IMR-90 (cell line): ENCODE measurements at regions not wholly inside any gene's neighbourhood (a gene's known extent, or its start where the extent isn't known, plus 50 kb on each side); places are given as distances from the start of the nearest gene placed in this dataset.
A peak's percentile ranks its signal among the peaks of the same experiment; 100 is the strongest.

Experiments
- ATAC-seq: fragments of 200-7000 bp; cut with Tn5 transposase; 2 replicates; pipeline ENCODE4 v1.9.1; 2020; ENCODE audit warnings: low read depth, mild to moderate bottlenecking, moderate library complexity
- BruUV-seq: library from RNA; stranded (reverse); fragments of 400-500 nt; replicated peaks from 2 replicates; lab custom pipeline; 2021; lab: Mats Ljungman, UMichigan
- CTCF ChIA-PET: fragments of 300-600 bp; formaldehyde crosslinking; extraction: SDS; loops from one replicate; lab custom pipeline; 2021; ENCODE audit warnings: antibody characterized with exemption; lab: Yijun Ruan, JAX
- POLR2A ChIA-PET: fragments of 300-600 bp; sonication (Branson Sonifier 250); formaldehyde crosslinking; loops from one replicate; lab custom pipeline; 2022; ENCODE audit warnings: antibody characterized with exemption; ENCODE audit not compliant: unreplicated experiment; lab: Charles Lee
- DNase-seq: peaks from one replicate; pipeline ENCODE4 v3.0.0; 2013
- H2AFZ ChIP-seq: replicated peaks from 2 replicates; pipeline ENCODE3; 2013; ENCODE audit warnings: low read length, mild to moderate bottlenecking; ENCODE audit not compliant: poor library complexity
- H2AK5ac ChIP-seq: 2 replicates; pipeline ENCODE4 v1.6.1; 2013; ENCODE audit warnings: low read depth, low read length, inconsistent platforms
- H2AK9ac ChIP-seq: replicated peaks from 2 replicates; pipeline ENCODE3; 2013; ENCODE audit warnings: mild to moderate bottlenecking, low read depth, low read length, moderate library complexity; ENCODE audit not compliant: poor library complexity
- H2BK120ac ChIP-seq: 2 replicates; pipeline ENCODE4 v1.6.1; 2013; ENCODE audit warnings: low read depth, low read length, inconsistent platforms
- H2BK15ac ChIP-seq: 3 replicates; pipeline ENCODE4 v1.6.1; 2013; ENCODE audit warnings: low read depth, low read length, inconsistent platforms
- H2BK20ac ChIP-seq: 2 replicates; pipeline ENCODE4 v1.6.1; 2013; ENCODE audit warnings: low read depth, mild to moderate bottlenecking, inconsistent platforms, low read length, moderate library complexity
- H2BK5ac ChIP-seq: 2 replicates; pipeline ENCODE4 v1.6.1; 2013; ENCODE audit warnings: mild to moderate bottlenecking, low read depth, low read length, inconsistent platforms; ENCODE audit not compliant: poor library complexity, severe bottlenecking
- H3K14ac ChIP-seq: replicated peaks from 2 replicates; pipeline ENCODE4 v1.6.1; 2013; ENCODE audit warnings: low read depth, low read length, inconsistent platforms
- H3K18ac ChIP-seq: 2 replicates; pipeline ENCODE4 v1.6.1; 2013; ENCODE audit warnings: low read depth, low read length, control low read depth
- H3K23ac ChIP-seq: 2 replicates; pipeline ENCODE4 v1.6.1; 2013; ENCODE audit warnings: low read depth, low read length, inconsistent platforms
- H3K27ac ChIP-seq: 2 replicates; pipeline ENCODE4 v1.5.1; 2013; ENCODE audit warnings: mild to moderate bottlenecking, control low read depth, low read length; ENCODE audit not compliant: insufficient read depth
- H3K27me3 ChIP-seq: 2 replicates; pipeline ENCODE4 v1.6.1; 2013; ENCODE audit warnings: low read length; ENCODE audit not compliant: control insufficient read depth, insufficient read depth
- H3K36me3 ChIP-seq: 2 replicates; pipeline ENCODE4 v1.6.1; 2013; ENCODE audit warnings: low read length, mixed read lengths; ENCODE audit not compliant: control insufficient read depth, insufficient read depth
- H3K4ac ChIP-seq: 2 replicates; pipeline ENCODE4 v1.6.1; 2013; ENCODE audit warnings: low read depth, low read length, inconsistent platforms
- H3K4me1 ChIP-seq: 2 replicates; pipeline ENCODE4 v1.6.1; 2013; ENCODE audit warnings: low read length, mixed read lengths; ENCODE audit not compliant: control insufficient read depth, insufficient read depth
- H3K4me2 ChIP-seq: 2 replicates; pipeline ENCODE4 v1.6.1; 2013; ENCODE audit warnings: low read depth, mild to moderate bottlenecking, control low read depth, low read length, moderate library complexity
- H3K4me3 ChIP-seq: 2 replicates; pipeline ENCODE4 v1.5.1; 2013; ENCODE audit warnings: low read depth, mild to moderate bottlenecking, control low read depth, low read length, moderate library complexity; ENCODE audit not compliant: insufficient read depth
- H3K56ac ChIP-seq: 2 replicates; pipeline ENCODE4 v1.6.1; 2013; ENCODE audit warnings: low read length, inconsistent platforms; ENCODE audit not compliant: insufficient read depth; ENCODE audit errors: extremely low read depth
- H3K79me1 ChIP-seq, 2 experiments: 2 replicates each; pipeline ENCODE4 v1.6.1; 2013; ENCODE audit warnings: low read length in 2 of 2, inconsistent platforms in 1 of 2, low read depth in 1 of 2
- H3K9ac ChIP-seq: 2 replicates; pipeline ENCODE4 v1.6.1; 2013; ENCODE audit warnings: low read depth, low read length, control low read depth
- H3K9me1 ChIP-seq: 2 replicates; pipeline ENCODE4 v1.6.1; 2013; ENCODE audit warnings: low read length, inconsistent platforms; ENCODE audit not compliant: insufficient read depth
- H3K9me3 ChIP-seq: 2 replicates; pipeline ENCODE4 v1.6.1; 2013; ENCODE audit warnings: low read length; ENCODE audit not compliant: control insufficient read depth, insufficient read depth
- H4K20me1 ChIP-seq: 2 replicates; pipeline ENCODE4 v1.6.1; 2013; ENCODE audit warnings: low read length, inconsistent platforms; ENCODE audit not compliant: insufficient read depth
- H4K5ac ChIP-seq: 2 replicates; pipeline ENCODE4 v1.6.1; 2013; ENCODE audit warnings: mild to moderate bottlenecking, low read depth, low read length, control low read depth
- H4K8ac ChIP-seq, 2 experiments: 2 replicates each; pipeline ENCODE4 v1.6.1; 2013; ENCODE audit warnings: low read depth in 2 of 2, low read length in 2 of 2, control low read depth in 1 of 2, inconsistent platforms in 1 of 2
- H4K91ac ChIP-seq: 2 replicates; pipeline ENCODE4 v1.6.1; 2013; ENCODE audit warnings: low read depth, low read length, inconsistent platforms; ENCODE audit not compliant: insufficient read depth
- CEBPB ChIP-seq: IDR thresholded peaks from 2 replicates; pipeline ENCODE4 v1.6.1; 2012; ENCODE audit warnings: low read depth, low read length, improper control_type of control experiment
- RAD21 ChIP-seq: IDR thresholded peaks from 2 replicates; pipeline ENCODE4 v1.6.1; 2012; ENCODE audit warnings: low read length, improper control_type of control experiment
- SMC3 ChIP-seq: fragments of 150-350 bp; IDR thresholded peaks from 2 replicates; pipeline ENCODE4 v1.6.1; 2016; ENCODE audit warnings: low read depth, mild to moderate bottlenecking, antibody characterized with exemption, low read length, moderate library complexity
- WGBS, 2 experiments: methylation state at CpG; one replicate each; pipeline versions ENCODE4 v1.1.5 to v1.1.7; 2013; ENCODE audit warnings: missing lambda C conversion rate in 2 of 2; ENCODE audit not compliant: insufficient read length in 1 of 2; ENCODE audit errors: extremely low coverage in 2 of 2; 5-methylcytosine and 5-hydroxymethylcytosine counted together
- dilution Hi-C: fragments of 300-500 bp; cut with HindIII; formaldehyde crosslinking; loops from one replicate; pipeline ENCODE4 v1.14.3; 2018; ENCODE audit warnings: low sequenced_read_pairs; ENCODE audit not compliant: unreplicated experiment
- in situ Hi-C: fragments of 300-500 bp; cut with MboI; formaldehyde crosslinking; loops from 3 replicates; pipeline ENCODE4 v1.14.3; 2019; ENCODE audit warnings: low sequenced_read_pairs, inconsistent platforms, mixed read lengths
- intact Hi-C: fragments of 100-400 bp; cut with micrococcal nuclease; formaldehyde crosslinking; loops from 2 replicates; pipeline ENCODE4 v1.10.0; 2022
- TF ChIP-seq, protein P1 (sequence below): conservative IDR thresholded peaks from 2 replicates; pipeline ENCODE4 v1.5.1; 2012; ENCODE audit warnings: mild to moderate bottlenecking, low read depth, low read length, improper control_type of control experiment

GRCh38 chr19:5225486-5226345 is 114.9 kb downstream of the PTPRS start:
- ATAC-seq (no peak), DNase-seq (no peak)
- Histone ChIP-seq H3K27ac (no peak overlapping the region), H3K23ac (no peak overlapping the region), H2AK9ac (no peak overlapping the region), H3K14ac (no peak overlapping the region), H2BK5ac (no peak overlapping the region), H3K4me1 (no peaks in the 10 kb centered on the region), H3K4me3 (no peak overlapping the region), H3K9me1 (peaks cover 6% of the 10 kb centered on the region), H3K4me2 (no peak overlapping the region), H3K36me3 (peaks cover 46% of the 10 kb centered on the region), H3K4ac (no peak overlapping the region), H3K56ac (no peak overlapping the region), H2BK20ac (no peak overlapping the region), H2BK120ac (no peak overlapping the region), H2BK15ac (no peak overlapping the region), H3K9ac (no peak overlapping the region), H4K91ac (no peak overlapping the region), H3K27me3 (no peaks in the 10 kb centered on the region), H4K8ac (no peak overlapping the region), H3K9me3 (no peaks in the 10 kb centered on the region), H3K79me1 (no peaks in the 10 kb centered on the region; a peak in 1 of 4 replicates), H4K20me1 (no peaks in the 10 kb centered on the region; the same call in 1 of the 2 replicates), H3K18ac (no peak overlapping the region), H4K5ac (no peak overlapping the region), H2AFZ (no peak overlapping the region), H2AK5ac (no peak overlapping the region)
- in situ Hi-C loops = no loop called here
- intact Hi-C loops = no loop called here
- no TSS peak for BruUV-seq
- TF ChIP-seq, protein P1, sequence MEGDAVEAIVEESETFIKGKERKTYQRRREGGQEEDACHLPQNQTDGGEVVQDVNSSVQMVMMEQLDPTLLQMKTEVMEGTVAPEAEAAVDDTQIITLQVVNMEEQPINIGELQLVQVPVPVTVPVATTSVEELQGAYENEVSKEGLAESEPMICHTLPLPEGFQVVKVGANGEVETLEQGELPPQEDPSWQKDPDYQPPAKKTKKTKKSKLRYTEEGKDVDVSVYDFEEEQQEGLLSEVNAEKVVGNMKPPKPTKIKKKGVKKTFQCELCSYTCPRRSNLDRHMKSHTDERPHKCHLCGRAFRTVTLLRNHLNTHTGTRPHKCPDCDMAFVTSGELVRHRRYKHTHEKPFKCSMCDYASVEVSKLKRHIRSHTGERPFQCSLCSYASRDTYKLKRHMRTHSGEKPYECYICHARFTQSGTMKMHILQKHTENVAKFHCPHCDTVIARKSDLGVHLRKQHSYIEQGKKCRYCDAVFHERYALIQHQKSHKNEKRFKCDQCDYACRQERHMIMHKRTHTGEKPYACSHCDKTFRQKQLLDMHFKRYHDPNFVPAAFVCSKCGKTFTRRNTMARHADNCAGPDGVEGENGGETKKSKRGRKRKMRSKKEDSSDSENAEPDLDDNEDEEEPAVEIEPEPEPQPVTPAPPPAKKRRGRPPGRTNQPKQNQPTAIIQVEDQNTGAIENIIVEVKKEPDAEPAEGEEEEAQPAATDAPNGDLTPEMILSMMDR = peak; percentile 40
- TF ChIP-seq RAD21 = peak; percentile 6; the same call in 1 of the 2 replicates
- TF ChIP-seq CEBPB = no peak
- TF ChIP-seq SMC3 = 0 out of 2 replicates have a peak, but pooled peaks have one; percentile 22
- dilution Hi-C loops = no loop called here
- CTCF ChIA-PET = no interaction called here
- WGBS, 2 experiments = 89% methylated on average over 18 of the region's 28 CpGs; no CpG with 5 or more reads in 1 of the 2 experiments
- POLR2A ChIA-PET = no interaction called here
